K562 (cell line): ENCODE measurements at regions not wholly inside any gene's neighbourhood (a gene's known extent, or its start where the extent isn't known, plus 50 kb on each side); places are given as distances from the start of the nearest gene placed in this dataset.

ENCODE experiments used
- ATAC-seq: fragments of 200-7000 bp; cut with Tn5 transposase; 3 replicates; pipeline ENCODE4 v1.9.1; 2020; ENCODE audit warnings: moderate library complexity
- BruUV-seq: library from RNA; stranded (reverse); fragments of 400-500 nt; replicated peaks from 2 replicates; lab custom pipeline; 2021; lab: Mats Ljungman, UMichigan
- CTCF ChIA-PET: fragments of 300-600 bp; formaldehyde crosslinking; extraction: SDS; loops from one replicate; lab custom pipeline; 2021; ENCODE audit warnings: low intra/inter-chr PET ratio; lab: Yijun Ruan, JAX
- POLR2A ChIA-PET: fragments of 300-600, 350-650 bp; sonication (Branson Sonifier 250); formaldehyde crosslinking; extraction: SDS; loops from one replicate; lab custom pipeline; 2021; ENCODE audit warnings: antibody characterized with exemption, inconsistent platforms; lab: Yijun Ruan, JAX
- DNase-seq, 4 experiments: peaks; one replicate each; pipeline versions ENCODE4 v3.0.0 to v3.0.0-alpha.2; 2011 to 2018; ENCODE audit warnings: low spot score in 3 of 4, mixed read lengths in 3 of 4; ENCODE audit errors: extremely low read depth in 1 of 4
- FAIRE-seq: peaks from 2 replicates; lab custom pipeline; 2011; peaks lifted over from hg19 to GRCh38; lab: Jason Lieb, UNC
- H2AFZ ChIP-seq: 2 replicates; pipeline ENCODE4 v1.6.0; 2011; ENCODE audit warnings: low read depth, low read length, control low read depth, inconsistent platforms
- H3K27ac ChIP-seq: fragments of 200-600 bp; 3 replicates; pipeline ENCODE4 v1.8.0; 2011; ENCODE audit warnings: low read depth, mild to moderate bottlenecking, control low read depth, inconsistent platforms, low read length, moderate library complexity, mixed read lengths; ENCODE audit errors: extremely low read depth
- H3K27me3 ChIP-seq, 2 experiments: fragments of 300-600 bp in 1 of 2; 2 replicates in 1 of 2; 3 replicates in 1 of 2; pipeline versions ENCODE4 v1.6.0 to v1.8.0; 2011; ENCODE audit warnings: inconsistent platforms in 2 of 2, low read length in 2 of 2, mild to moderate bottlenecking in 1 of 2, mixed read lengths in 1 of 2, moderate library complexity in 1 of 2; ENCODE audit not compliant: control insufficient read depth in 2 of 2, insufficient read depth in 2 of 2
- H3K36me3 ChIP-seq: fragments of 300-600 bp; 3 replicates; pipeline ENCODE4 v1.8.0; 2011; ENCODE audit warnings: mild to moderate bottlenecking, low read length, inconsistent platforms; ENCODE audit not compliant: control insufficient read depth, insufficient read depth
- H3K4me1 ChIP-seq, 2 experiments: fragments of 200-600 bp in 1 of 2; replicated peaks in 1 of 2; 2 replicates in 1 of 2; 3 replicates in 1 of 2; pipeline versions ENCODE4 v1.5.1 to v1.8.0; 2011; ENCODE audit warnings: inconsistent platforms in 2 of 2, low read length in 2 of 2, mild to moderate bottlenecking in 1 of 2, mixed read lengths in 1 of 2, moderate library complexity in 1 of 2; ENCODE audit not compliant: control insufficient read depth in 2 of 2, insufficient read depth in 2 of 2
- H3K4me2 ChIP-seq: 2 replicates; pipeline ENCODE4 v1.6.1; 2011; ENCODE audit warnings: low read length, control low read depth, inconsistent platforms, mixed read lengths; ENCODE audit not compliant: insufficient read depth
- H3K4me3 ChIP-seq: fragments of 200-600 bp; sonication (generic), shearing (Covaris generic); 2 replicates; pipeline ENCODE4 v1.5.1; 2016; ENCODE audit warnings: control low read depth, inconsistent platforms
- H3K79me2 ChIP-seq: fragments of 200-600 bp; 3 replicates; pipeline ENCODE4 v1.8.0; 2011; ENCODE audit warnings: low read length, inconsistent platforms; ENCODE audit not compliant: control insufficient read depth, insufficient read depth
- H3K9ac ChIP-seq, 2 experiments: 2 replicates each; pipeline versions ENCODE4 v1.6.0 to v1.6.1; 2011; ENCODE audit warnings: low read depth in 2 of 2, low read length in 2 of 2, control low read depth in 1 of 2, inconsistent platforms in 1 of 2, mild to moderate bottlenecking in 1 of 2, mixed read lengths in 1 of 2; ENCODE audit not compliant: insufficient read depth in 1 of 2
- H3K9me1 ChIP-seq: one replicate; pipeline ENCODE4 v1.6.0; 2011; ENCODE audit warnings: inconsistent platforms, mild to moderate bottlenecking, low read length, moderate library complexity; ENCODE audit not compliant: control insufficient read depth, insufficient read depth
- H3K9me3 ChIP-seq: replicated peaks from 2 replicates; pipeline ENCODE4 v1.5.1; 2011; ENCODE audit warnings: low read depth, low read length, inconsistent platforms; ENCODE audit not compliant: control insufficient read depth, insufficient read depth
- H4K20me1 ChIP-seq: replicated peaks from 2 replicates; pipeline ENCODE4 v1.6.1; 2011; ENCODE audit warnings: low read length, inconsistent platforms, mixed read lengths; ENCODE audit not compliant: control insufficient read depth, insufficient read depth
- CBFA2T2 ChIP-seq: fragments of 450-650 bp; conservative IDR thresholded peaks from 2 replicates; pipeline ENCODE4 v1.6.1; 2017; ENCODE audit warnings: mild to moderate bottlenecking
- CBFA2T3 ChIP-seq: fragments of 450-650 bp; IDR thresholded peaks from 2 replicates; pipeline ENCODE4 v1.6.1; 2017
- CBFB ChIP-seq: sonication (generic); formaldehyde crosslinking; IDR thresholded peaks from 2 replicates; pipeline ENCODE4 v1.4.0; 2020; ENCODE audit warnings: mild to moderate bottlenecking, missing genetic modification reagents
- ERF ChIP-seq: fragments of 450-650 bp; formaldehyde crosslinking; IDR thresholded peaks from 2 replicates; pipeline ENCODE4 v1.4.0; 2020; ENCODE audit warnings: mild to moderate bottlenecking, mixed read lengths
- FOXA3 ChIP-seq, 2 experiments: fragments of 450-650 bp in 1 of 2; sonication (generic) in 1 of 2; formaldehyde crosslinking; IDR thresholded peaks in 1 of 2; conservative IDR thresholded peaks in 1 of 2; 2 replicates each; pipeline versions ENCODE4 v1.4.0 to v1.8.0; 2020 to 2022; ENCODE audit warnings: mild to moderate bottlenecking in 2 of 2, missing genetic modification reagents in 1 of 2
- LCOR ChIP-seq: sonication (generic); formaldehyde crosslinking; IDR thresholded peaks from 2 replicates; pipeline ENCODE4 v1.8.0; 2022; ENCODE audit warnings: mild to moderate bottlenecking, missing genetic modification reagents
- NR2C1 ChIP-seq, 2 experiments: fragments of 450-650 bp; IDR thresholded peaks; 2 replicates each; pipeline ENCODE4 v1.6.1; 2017; ENCODE audit warnings: mild to moderate bottlenecking in 2 of 2, antibody characterized with exemption in 1 of 2, inconsistent platforms in 1 of 2, missing compliant biosample characterization in 1 of 2, missing genetic modification characterization in 1 of 2
- SMAD2 ChIP-seq: fragments of 150-350 bp; IDR thresholded peaks from 2 replicates; pipeline ENCODE4 v1.6.1; 2014; ENCODE audit warnings: low read depth, mild to moderate bottlenecking, low read length
- SMAD4 ChIP-seq: fragments of 250-450 bp; sonication (Bioruptor Pico); conservative IDR thresholded peaks from 2 replicates; pipeline ENCODE4 v1.8.0; 2021; ENCODE audit warnings: inconsistent platforms, mild to moderate bottlenecking, moderate library complexity
- TFAP4 ChIP-seq: sonication (generic); formaldehyde crosslinking; IDR thresholded peaks from 2 replicates; pipeline ENCODE4 v1.8.0; 2022; ENCODE audit warnings: missing genetic modification reagents, mild to moderate bottlenecking, moderate library complexity, borderline replicate concordance
- USF2 ChIP-seq: sonication (generic); formaldehyde crosslinking; IDR thresholded peaks from 2 replicates; pipeline ENCODE4 v1.5.0; 2020; ENCODE audit warnings: missing genetic modification reagents
- ZFX ChIP-seq: sonication (generic); formaldehyde crosslinking; IDR thresholded peaks from 2 replicates; pipeline ENCODE4 v1.8.0; 2022; ENCODE audit warnings: mild to moderate bottlenecking, missing genetic modification reagents, moderate library complexity
- WGBS: fragments of 100-300 bp; shearing (Covaris generic); methylation state at CpG from one replicate; pipeline ENCODE4 v1.1.6; 2016; ENCODE audit warnings: low coverage, mixed read lengths; ENCODE audit not compliant: insufficient coverage; ENCODE audit errors: missing lambda C conversion rate; 5-methylcytosine and 5-hydroxymethylcytosine counted together
- in situ Hi-C: fragments of 300-500 bp; cut with MboI; formaldehyde crosslinking; loops from 4 replicates; pipeline ENCODE4 v1.15.0; 2018; ENCODE audit warnings: inconsistent platforms, mixed read lengths
- intact Hi-C: fragments of 100-400 bp; cut with micrococcal nuclease; formaldehyde crosslinking; loops from 2 replicates; pipeline ENCODE4 v1.14.2; 2022

- FAIRE-seq (peak; percentile 29), ATAC-seq (no peak), DNase-seq (peak in 2 of 4 experiments; percentile 56 to 60)
- CTCF ChIA-PET, result no interaction called here
- POLR2A ChIA-PET, result interaction anchor here (0.9 to 6.9 kb wide), 5 partner anchors 8 to 51 kb away, joined by 3 to 60 read pairs (median 4); no protein-coding TSS in a partner anchor
- Histone ChIP-seq H3K4me2 (no peak overlapping the region; the same call in 1 of the 2 replicates), H3K9ac (peak overlapping the region in 1 of 2 experiments; percentile 83; a peak in 3 of 4 replicates), H3K4me3 (no peak overlapping the region), H4K20me1 (peaks cover 2% of the 10 kb centered on the region; the same call in 1 of the 2 replicates), H3K27ac (peak overlapping the region; percentile 10; the same call in 1 of the 3 replicates), H3K27me3 (no peaks in the 10 kb centered on the region), H3K4me1 (peaks cover 65 to 94% of the 10 kb centered on the region in 2 experiments), H3K9me1 (peaks cover 3% of the 10 kb centered on the region), H3K79me2 (peaks cover 40% of the 10 kb centered on the region; the same call in 2 of the 3 replicates), H3K9me3 (no peaks in the 10 kb centered on the region), H2AFZ (peak overlapping the region; percentile 14; the same call in 1 of the 2 replicates), H3K36me3 (no peaks in the 10 kb centered on the region)
- BruUV-seq, result no TSS peak
- intact Hi-C loops, result loop anchor here (10.0 kb wide), 1 partner anchor 307 kb away; the partner anchor contains the start of gene GSE1
- WGBS, result 66% methylated on average over 22 of the region's 24 CpGs
- in situ Hi-C loops, result no loop called here
- TF ChIP-seq ZFX (peak; percentile 34), TFAP4 (CRISPR knock-in tag) (peak; percentile 32; the same call in 1 of the 2 replicates), CBFA2T2 (peak; percentile 44), NR2C1 (IDR thresholded peaks at IDR 0.05) (no peak), NR2C1 (tag; IDR thresholded peaks at IDR 0.05) (peak; percentile 47; the same call in 1 of the 2 replicates), ERF (0 out of 2 replicates have a peak, but pooled peaks have one; percentile 60), CBFB (CRISPR knock-in tag) (no peak), SMAD2 (no peak), SMAD4 (peak; percentile 25; the same call in 1 of the 2 replicates), CBFA2T3 (0 out of 2 replicates have a peak, but pooled peaks have one; percentile 3), FOXA3 (CRISPR knock-in tag; conservative IDR thresholded peaks at IDR 0.05 in 1 of 2, IDR thresholded peaks at IDR 0.05 in 1 of 2) (peak in 1 of 2 experiments; percentile 29; a peak in 1 of 4 replicates), USF2 (CRISPR knock-in tag) (peak; percentile 40; the same call in 1 of the 2 replicates), LCOR (no peak)
These were observed 195.5 kb upstream of the CIBAR2 start for GRCh38 chr16:85307552-85308364.
